RWPE2 (cell line): ENCODE measurements at regions not wholly inside any gene's neighbourhood (a gene's known extent, or its start where the extent isn't known, plus 50 kb on each side); places are given as distances from the start of the nearest gene placed in this dataset.
"Not testable (repeated sequence)": the region's sequence is repeated elsewhere in the genome, so short reads cannot be mapped to it uniquely, and the experiment has no call there.

Experiments
- ATAC-seq: fragments of 200-7000 bp; cut with Tn5 transposase; 3 replicates; pipeline ENCODE4 v1.9.1; 2021; ENCODE audit warnings: low read depth
- DNase-seq: peaks from one replicate; pipeline ENCODE4 v3.0.0-alpha.2; 2020; ENCODE audit warnings: low spot score
- H3K27ac ChIP-seq: fragments of 450-650 bp; 2 replicates; pipeline ENCODE4 v1.5.1; 2017; ENCODE audit warnings: mild to moderate bottlenecking; ENCODE audit not compliant: poor library complexity, severe bottlenecking
- H3K27me3 ChIP-seq: fragments of 250-450 bp; sonication (Bioruptor Pico); 2 replicates; pipeline ENCODE4 v1.5.1; 2021; ENCODE audit warnings: mild to moderate bottlenecking, moderate library complexity; ENCODE audit not compliant: insufficient read depth, poor library complexity, severe bottlenecking
- H3K36me3 ChIP-seq: fragments of 250-450 bp; sonication (Bioruptor Pico); 2 replicates; pipeline ENCODE4 v1.5.1; 2020; ENCODE audit warnings: low read depth, mild to moderate bottlenecking, moderate library complexity
- H3K4me1 ChIP-seq: fragments of 250-450 bp; sonication (Bioruptor Pico); 2 replicates; pipeline ENCODE4 v1.5.1; 2021; ENCODE audit warnings: mild to moderate bottlenecking, moderate library complexity; ENCODE audit not compliant: insufficient read depth, poor library complexity, severe bottlenecking
- H3K4me3 ChIP-seq: fragments of 250-450 bp; sonication (Bioruptor Pico); 2 replicates; pipeline ENCODE4 v1.5.1; 2021; ENCODE audit warnings: mild to moderate bottlenecking, moderate library complexity; ENCODE audit not compliant: severe bottlenecking
- H3K9me3 ChIP-seq: fragments of 250-450 bp; sonication (Bioruptor Pico); 2 replicates; pipeline ENCODE4 v1.5.1; 2021; ENCODE audit warnings: mild to moderate bottlenecking, moderate library complexity; ENCODE audit not compliant: severe bottlenecking
- CTCF ChIP-seq: fragments of 450-650 bp; IDR thresholded peaks from one replicate; pipeline ENCODE4 v1.5.1; 2017; ENCODE audit warnings: mild to moderate bottlenecking, moderate library complexity; ENCODE audit not compliant: poor library complexity, severe bottlenecking

DNA sequence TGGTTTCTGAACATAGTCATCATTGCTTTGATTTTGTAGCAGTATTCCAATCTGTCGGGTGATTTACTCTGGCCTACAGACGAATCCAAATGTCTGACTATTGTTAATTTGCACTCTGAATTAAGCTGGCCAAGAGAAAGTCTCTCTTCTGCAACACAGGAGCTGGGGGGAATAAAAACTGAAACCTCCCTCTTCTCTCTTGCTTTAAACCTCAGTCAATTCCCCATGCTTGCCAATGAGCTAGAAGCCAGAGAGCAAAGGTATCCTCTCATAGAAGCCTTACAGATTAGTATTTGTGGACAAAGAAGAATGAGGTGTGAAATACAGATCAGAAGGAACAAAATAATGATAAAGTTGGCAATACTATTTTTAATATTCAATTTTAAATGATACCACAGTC lies 353.9 kb upstream of the CDH10 start:
- H3K9me3 ChIP-seq, result no peaks in the 10 kb centered on the region
- no peak for TF ChIP-seq CTCF
- H3K36me3 ChIP-seq, result no peaks in the 10 kb centered on the region
- H3K27ac ChIP-seq, result no peak overlapping the region
- DNase-seq (no peak), ATAC-seq (no peak)
- peaks cover 11% of the 10 kb centered on the region for H3K27me3 ChIP-seq
- H3K4me1 ChIP-seq, result no peaks in the 10 kb centered on the region
- no peak overlapping the region for H3K4me3 ChIP-seq

DNA sequence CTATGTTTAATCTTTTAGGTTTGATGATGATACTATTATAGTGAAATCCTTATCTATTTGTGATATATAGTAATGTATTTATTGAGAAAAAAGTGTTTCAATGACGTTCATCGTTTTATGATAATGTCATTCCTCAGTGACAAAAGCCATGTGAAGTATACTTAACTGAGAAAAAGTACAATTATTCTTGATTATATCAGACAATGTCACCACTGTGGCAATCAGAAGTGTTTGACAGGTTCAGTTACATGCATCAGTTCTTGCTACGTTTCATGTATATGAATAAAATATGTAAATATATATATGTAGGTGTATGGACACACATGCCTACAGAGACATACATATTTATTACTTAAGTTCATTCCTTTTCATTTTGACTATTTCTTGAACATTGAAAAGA lies 341.5 kb upstream of the CDH10 start:
- no peaks in the 10 kb centered on the region for H3K9me3 ChIP-seq
- DNase-seq (no peak), ATAC-seq (no peak)
- no peaks in the 10 kb centered on the region for H3K36me3 ChIP-seq
- H3K4me1 ChIP-seq, result no peaks in the 10 kb centered on the region
- TF ChIP-seq CTCF, result no peak
- H3K4me3 ChIP-seq, result no peak overlapping the region
- H3K27me3 ChIP-seq, result peaks cover 11% of the 10 kb centered on the region
- H3K27ac ChIP-seq, result no peak overlapping the region

- H3K4me1 ChIP-seq, H3K27ac ChIP-seq, H3K36me3 ChIP-seq, ATAC-seq, DNase-seq, H3K4me3 ChIP-seq, H3K27me3 ChIP-seq, H3K9me3 ChIP-seq: not testable (repeated sequence)
These were observed 333.8 kb upstream of the CDH10 start for GRCh38 chr5:24978552-24978951.

DNA sequence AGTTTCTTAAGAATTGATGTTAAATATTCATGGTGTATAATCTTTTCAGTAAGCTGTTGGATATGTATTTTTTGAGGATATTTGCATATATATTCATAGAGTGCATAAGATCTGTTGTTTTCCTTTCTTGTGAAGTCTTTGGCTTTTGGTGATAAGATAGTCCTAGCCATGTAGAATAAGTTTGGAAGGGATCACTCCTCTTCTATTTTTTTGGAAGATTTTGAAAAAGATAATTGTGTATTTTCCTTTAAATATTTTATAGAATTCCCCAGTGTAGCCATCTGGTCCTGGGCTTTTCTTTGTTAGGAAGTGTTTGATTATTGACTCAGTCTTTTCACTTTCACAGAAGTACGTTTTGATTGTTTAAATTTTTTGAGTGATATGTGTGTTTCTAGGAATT lies 318.8 kb upstream of the CDH10 start:
- Histone ChIP-seq H3K9me3 (no peaks in the 10 kb centered on the region), H3K27ac (no peak overlapping the region), H3K27me3 (peaks cover 18% of the 10 kb centered on the region), H3K4me3 (no peak overlapping the region), H3K36me3 (no peaks in the 10 kb centered on the region), H3K4me1 (no peaks in the 10 kb centered on the region)
- TF ChIP-seq CTCF, result no peak
- DNase-seq (no peak), ATAC-seq (no peak)

DNA sequence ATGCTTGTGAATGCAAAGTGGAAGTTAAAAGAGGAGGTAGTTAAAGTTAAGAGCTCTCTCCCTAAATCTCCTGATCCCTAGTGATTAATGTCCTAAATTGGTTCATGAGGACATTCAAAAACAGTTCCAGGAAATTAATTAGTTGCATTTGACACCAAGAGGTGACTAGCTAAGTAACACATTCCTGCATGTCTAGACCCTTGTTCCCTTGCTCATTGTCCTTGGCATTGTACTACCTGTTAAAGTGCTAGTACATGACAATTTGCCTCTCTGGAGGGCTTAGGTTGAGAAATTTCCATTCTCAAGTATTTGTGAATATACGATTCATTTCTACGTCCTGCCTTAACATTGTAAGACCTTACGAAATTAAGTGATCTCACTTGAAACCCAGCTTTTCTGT lies 278.6 kb upstream of the CDH10 start:
- ATAC-seq, result no peak

More for the DNA sequence above, 278.6 kb upstream of the CDH10 start:
- peaks cover 5% of the 10 kb centered on the region for H3K27me3 ChIP-seq
- no peak for DNase-seq
- no peaks in the 10 kb centered on the region for H3K9me3 ChIP-seq
- no peaks in the 10 kb centered on the region for H3K4me1 ChIP-seq
- H3K36me3 ChIP-seq, result no peaks in the 10 kb centered on the region
- H3K27ac ChIP-seq, result no peak overlapping the region
- no peak overlapping the region for H3K4me3 ChIP-seq
- no peak for TF ChIP-seq CTCF
